ENCODE measurements at regions not wholly inside any gene's neighbourhood (a gene's known extent, or its start where the extent isn't known, plus 50 kb on each side); places are given as distances from the start of the nearest gene placed in this dataset.

- Histone ChIP-seq H3K4me2 (ENCODE audit: low read length) (no peak overlapping the region), H3K27me3 (ENCODE audit: insufficient read depth, low read length) (no peaks in the 10 kb centered on the region), H3K9ac (ENCODE audit: low read length) (no peak overlapping the region), H3K4me1 (ENCODE audit: control insufficient read depth in 1 of 2, insufficient read depth in 2 of 2, low read length in 2 of 2) (peaks cover 3% of the 10 kb centered on the region in 2 experiments), H3K9me3 (ENCODE audit: insufficient read depth, low read depth, low read length) (no peaks in the 10 kb centered on the region), H3K79me1 (ENCODE audit: low read length) (peaks cover 2% of the 10 kb centered on the region), H3K23ac (ENCODE audit: low read length) (no peak overlapping the region), H3K79me2 (ENCODE audit: control insufficient read depth, insufficient read depth, low read length, poor library complexity) (no peaks in the 10 kb centered on the region), H3K36me3 (ENCODE audit: control insufficient read depth in 1 of 2, insufficient read depth in 2 of 2, low read length in 2 of 2) (no peaks in the 10 kb centered on the region), H3K14ac (ENCODE audit: low read length) (no peak overlapping the region), H3K4me3 (ENCODE audit: low read depth, low read length) (no peak overlapping the region), H2AK5ac (ENCODE audit: low read length) (no peak overlapping the region), H2AFZ (ENCODE audit: insufficient read depth, low read length, poor library complexity) (no peak overlapping the region), H3K4ac (ENCODE audit: low read depth, low read length) (no peak overlapping the region), H4K91ac (ENCODE audit: low read depth, low read length) (no peak overlapping the region), H3K27ac (ENCODE audit: low read depth, low read length) (no peak overlapping the region), H2BK120ac (ENCODE audit: insufficient read depth, low read length, poor library complexity) (no peak overlapping the region), H3K18ac (ENCODE audit: low read length) (no peak overlapping the region), H4K12ac (ENCODE audit: low read depth, low read length) (no peak overlapping the region), H2BK12ac (ENCODE audit: low read length) (no peak overlapping the region), H2BK5ac (ENCODE audit: low read depth, low read length, poor library complexity) (no peak overlapping the region), H4K8ac (ENCODE audit: low read depth, low read length) (no peak overlapping the region)
- no CpG with 5 or more reads among the region's 1 CpG for WGBS (ENCODE audit: extremely low coverage, insufficient coverage, insufficient read length)
- peak in 1 of 2 donors; percentile 24 for DNase-seq
These were observed 2201.6 kb upstream of the TENM3 start for GRCh38 chr4:180041576-180041975.

DNA sequence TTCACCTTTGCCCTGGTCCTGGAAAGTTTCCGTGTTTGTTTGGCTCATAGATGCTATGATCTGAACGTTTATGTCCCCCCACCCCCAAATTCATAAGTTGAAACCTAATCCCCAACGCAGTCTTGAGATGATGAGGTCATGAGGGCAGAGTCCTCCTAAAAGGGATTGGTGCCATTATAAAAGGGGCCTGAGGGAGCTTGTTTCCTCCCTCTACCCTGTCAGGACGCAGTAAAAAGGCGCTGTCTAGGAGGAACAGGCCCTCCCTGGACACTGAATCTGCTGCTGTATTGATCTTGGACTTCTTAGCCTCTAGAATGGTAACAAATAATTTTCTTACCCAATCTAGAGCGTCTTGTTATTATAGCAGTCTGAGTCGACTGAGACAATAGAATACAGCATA lies 2190.6 kb upstream of the TENM3 start:
- no CpG with 5 or more reads among the region's 7 CpGs for WGBS (ENCODE audit: extremely low coverage, insufficient coverage, insufficient read length)
- H3K4me2 ChIP-seq (ENCODE audit: low read length): no peak overlapping the region
- H3K27ac ChIP-seq (ENCODE audit: low read depth, low read length): no peak overlapping the region
- H2AFZ ChIP-seq (ENCODE audit: insufficient read depth, low read length, poor library complexity): no peak overlapping the region
- no peak overlapping the region for H2BK12ac ChIP-seq (ENCODE audit: low read length)
- no peak overlapping the region for H3K23ac ChIP-seq (ENCODE audit: low read length)
- H3K4ac ChIP-seq (ENCODE audit: low read depth, low read length): no peak overlapping the region
- H3K79me1 ChIP-seq (ENCODE audit: low read length): no peaks in the 10 kb centered on the region
- H3K18ac ChIP-seq (ENCODE audit: low read length): no peak overlapping the region
- no peak overlapping the region for H2AK5ac ChIP-seq (ENCODE audit: low read length)
- no peaks in the 10 kb centered on the region for H3K9me3 ChIP-seq (ENCODE audit: insufficient read depth, low read depth, low read length)
- H3K4me3 ChIP-seq (ENCODE audit: low read depth, low read length): no peak overlapping the region
- H2BK120ac ChIP-seq (ENCODE audit: insufficient read depth, low read length, poor library complexity): no peak overlapping the region
- H4K8ac ChIP-seq (ENCODE audit: low read depth, low read length): no peak overlapping the region
- no peak overlapping the region for H4K12ac ChIP-seq (ENCODE audit: low read depth, low read length)
- H4K91ac ChIP-seq (ENCODE audit: low read depth, low read length): no peak overlapping the region
- H3K36me3 ChIP-seq (ENCODE audit: control insufficient read depth in 1 of 2, insufficient read depth in 2 of 2, low read length in 2 of 2): no peaks in the 10 kb centered on the region
- no peaks in the 10 kb centered on the region for H3K79me2 ChIP-seq (ENCODE audit: control insufficient read depth, insufficient read depth, low read length, poor library complexity)
- H3K27me3 ChIP-seq (ENCODE audit: insufficient read depth, low read length): no peaks in the 10 kb centered on the region
- no peak overlapping the region for H2BK5ac ChIP-seq (ENCODE audit: low read depth, low read length, poor library complexity)
- no peak for DNase-seq
- H3K4me1 ChIP-seq (ENCODE audit: control insufficient read depth in 1 of 2, insufficient read depth in 2 of 2, low read length in 2 of 2): no peaks in the 10 kb centered on the region
- H3K9ac ChIP-seq (ENCODE audit: low read length): no peak overlapping the region
- H3K14ac ChIP-seq (ENCODE audit: low read length): no peak overlapping the region

DNA sequence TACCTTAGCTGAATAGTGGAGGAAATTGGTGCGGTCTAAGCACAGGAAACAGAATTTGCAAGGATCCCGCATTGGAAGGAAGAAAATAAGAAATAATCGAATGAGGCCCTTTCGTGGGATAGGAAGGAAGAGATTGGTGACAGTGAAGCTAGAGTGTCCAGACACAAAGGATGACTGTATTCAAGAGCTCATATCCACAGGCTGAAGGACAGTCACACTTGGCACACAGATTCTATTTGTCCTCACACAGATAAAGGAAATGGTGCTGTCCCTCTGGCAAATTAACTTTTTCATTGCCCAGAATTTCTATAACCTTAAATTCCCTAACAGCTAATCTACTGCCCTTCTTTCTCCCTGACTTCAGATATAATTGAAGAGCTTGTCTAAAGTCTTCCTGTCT lies 2188.9 kb upstream of the TENM3 start:
- no peak overlapping the region for H3K4me2 ChIP-seq (ENCODE audit: low read length)
- WGBS (ENCODE audit: extremely low coverage, insufficient coverage, insufficient read length): no CpG with 5 or more reads among the region's 4 CpGs
- no peak overlapping the region for H2AK5ac ChIP-seq (ENCODE audit: low read length)
- no peak overlapping the region for H2BK5ac ChIP-seq (ENCODE audit: low read depth, low read length, poor library complexity)
- H3K36me3 ChIP-seq (ENCODE audit: control insufficient read depth in 1 of 2, insufficient read depth in 2 of 2, low read length in 2 of 2): no peaks in the 10 kb centered on the region
- no peak overlapping the region for H2BK12ac ChIP-seq (ENCODE audit: low read length)
- no peak overlapping the region for H3K23ac ChIP-seq (ENCODE audit: low read length)
- peaks cover 0 to 2% of the 10 kb centered on the region in 2 experiments for H3K4me1 ChIP-seq (ENCODE audit: control insufficient read depth in 1 of 2, insufficient read depth in 2 of 2, low read length in 2 of 2)
- H3K14ac ChIP-seq (ENCODE audit: low read length): no peak overlapping the region
- no peak overlapping the region for H3K18ac ChIP-seq (ENCODE audit: low read length)
- no peak overlapping the region for H3K4me3 ChIP-seq (ENCODE audit: low read depth, low read length)
- no peaks in the 10 kb centered on the region for H3K79me2 ChIP-seq (ENCODE audit: control insufficient read depth, insufficient read depth, low read length, poor library complexity)
- peaks cover 3% of the 10 kb centered on the region for H3K79me1 ChIP-seq (ENCODE audit: low read length)
- no peaks in the 10 kb centered on the region for H3K9me3 ChIP-seq (ENCODE audit: insufficient read depth, low read depth, low read length)
- H4K8ac ChIP-seq (ENCODE audit: low read depth, low read length): no peak overlapping the region
- H4K91ac ChIP-seq (ENCODE audit: low read depth, low read length): no peak overlapping the region
- H3K4ac ChIP-seq (ENCODE audit: low read depth, low read length): no peak overlapping the region
- H3K27ac ChIP-seq (ENCODE audit: low read depth, low read length): no peak overlapping the region
- no peak overlapping the region for H3K9ac ChIP-seq (ENCODE audit: low read length)
- no peak for DNase-seq
- no peak overlapping the region for H2BK120ac ChIP-seq (ENCODE audit: insufficient read depth, low read length, poor library complexity)
- H4K12ac ChIP-seq (ENCODE audit: low read depth, low read length): no peak overlapping the region
- peaks cover 5% of the 10 kb centered on the region for H3K27me3 ChIP-seq (ENCODE audit: insufficient read depth, low read length)
- no peak overlapping the region for H2AFZ ChIP-seq (ENCODE audit: insufficient read depth, low read length, poor library complexity)

DNA sequence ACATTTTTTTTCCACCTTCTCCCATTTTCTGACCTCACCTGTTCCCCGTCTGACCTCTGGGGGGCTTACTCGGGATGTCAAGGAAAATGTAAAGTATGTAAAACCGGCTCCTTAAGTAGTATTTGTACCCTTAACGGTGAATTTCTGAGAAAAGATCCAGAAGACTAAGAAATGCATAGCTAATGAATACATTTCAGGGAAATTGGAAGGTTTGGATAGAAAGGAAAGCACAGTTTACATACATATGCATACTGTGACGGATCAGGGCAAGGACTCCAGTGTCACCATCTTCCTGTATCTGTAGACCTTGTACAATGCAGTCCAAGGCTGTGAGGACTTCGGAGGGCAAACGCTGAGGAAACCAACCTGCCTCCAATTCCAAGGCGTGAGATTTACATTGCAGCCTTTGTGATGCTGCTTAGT lies 2185.9 kb upstream of the TENM3 start:
- Histone ChIP-seq H3K4ac (ENCODE audit: low read depth, low read length) (no peak overlapping the region), H3K79me1 (ENCODE audit: low read length) (peaks cover 3% of the 10 kb centered on the region), H2AK5ac (ENCODE audit: low read length) (no peak overlapping the region), H3K4me2 (ENCODE audit: low read length) (peak overlapping the region; percentile 99), H4K8ac (ENCODE audit: low read depth, low read length) (no peak overlapping the region), H3K27ac (ENCODE audit: low read depth, low read length) (no peak overlapping the region), H3K79me2 (ENCODE audit: control insufficient read depth, insufficient read depth, low read length, poor library complexity) (no peaks in the 10 kb centered on the region), H2BK5ac (ENCODE audit: low read depth, low read length, poor library complexity) (no peak overlapping the region), H3K4me3 (ENCODE audit: low read depth, low read length) (no peak overlapping the region), H3K9ac (ENCODE audit: low read length) (no peak overlapping the region), H3K36me3 (ENCODE audit: control insufficient read depth in 1 of 2, insufficient read depth in 2 of 2, low read length in 2 of 2) (no peaks in the 10 kb centered on the region), H3K27me3 (ENCODE audit: insufficient read depth, low read length) (peaks cover 11% of the 10 kb centered on the region), H2BK120ac (ENCODE audit: insufficient read depth, low read length, poor library complexity) (no peak overlapping the region), H2BK12ac (ENCODE audit: low read length) (no peak overlapping the region), H4K12ac (ENCODE audit: low read depth, low read length) (no peak overlapping the region), H3K18ac (ENCODE audit: low read length) (no peak overlapping the region), H3K4me1 (ENCODE audit: control insufficient read depth in 1 of 2, insufficient read depth in 2 of 2, low read length in 2 of 2) (peaks cover 4 to 6% of the 10 kb centered on the region in 2 experiments), H2AFZ (ENCODE audit: insufficient read depth, low read length, poor library complexity) (no peak overlapping the region), H3K9me3 (ENCODE audit: insufficient read depth, low read depth, low read length) (no peaks in the 10 kb centered on the region), H4K91ac (ENCODE audit: low read depth, low read length) (no peak overlapping the region), H3K23ac (ENCODE audit: low read length) (no peak overlapping the region), H3K14ac (ENCODE audit: low read length) (no peak overlapping the region)
- no CpG with 5 or more reads among the region's 8 CpGs for WGBS (ENCODE audit: extremely low coverage, insufficient coverage, insufficient read length)
- DNase-seq: no peak
